Endothelial cell of umbilical vein (primary cell): ENCODE measurements at regions not wholly inside any gene's neighbourhood (a gene's known extent, or its start where the extent isn't known, plus 50 kb on each side); places are given as distances from the start of the nearest gene placed in this dataset.

ENCODE experiments used
- BruUV-seq: library from RNA; stranded (reverse); fragments of 400-500 nt; replicated peaks from 2 replicates; lab custom pipeline; 2021; lab: Mats Ljungman, UMichigan
- CTCF ChIA-PET: fragments of 300-600, 350-600 bp; sonication (Branson Sonifier 250); formaldehyde crosslinking; loops from one replicate; lab custom pipeline; 2021; ENCODE audit warnings: antibody characterized with exemption, inconsistent platforms; lab: Charles Lee
- POLR2A ChIA-PET: fragments of 300-600, 350-600 bp; sonication (Branson Sonifier 250); formaldehyde crosslinking; loops from one replicate; lab custom pipeline; 2021; ENCODE audit warnings: antibody characterized with exemption, inconsistent platforms; lab: Charles Lee
- DNase-seq: peaks from one replicate; pipeline ENCODE4 v3.0.0-alpha.2; 2011; ENCODE audit warnings: low read depth, low spot score
- FAIRE-seq: peaks from 2 replicates; lab custom pipeline; 2011; peaks lifted over from hg19 to GRCh38; lab: Jason Lieb, UNC
- H2AFZ ChIP-seq: 2 replicates; pipeline ENCODE4 v1.6.0; 2012; ENCODE audit warnings: low read depth, low read length, control low read depth, inconsistent platforms
- H3K27ac ChIP-seq: 2 replicates; pipeline ENCODE4 v1.5.1; 2011; ENCODE audit warnings: low read depth, mild to moderate bottlenecking, control low read depth, low read length, moderate library complexity; ENCODE audit not compliant: insufficient read depth
- H3K27me3 ChIP-seq, 2 experiments: 2 replicates each; pipeline versions ENCODE4 v1.6.0 to v1.6.1; 2011; ENCODE audit warnings: low read length in 2 of 2, mixed read lengths in 1 of 2; ENCODE audit not compliant: control insufficient read depth in 2 of 2, insufficient read depth in 2 of 2
- H3K36me3 ChIP-seq, 2 experiments: 2 replicates in 1 of 2; 3 replicates in 1 of 2; pipeline ENCODE4 v1.5.1; 2011; ENCODE audit warnings: low read length in 2 of 2, mild to moderate bottlenecking in 1 of 2, moderate library complexity in 1 of 2; ENCODE audit not compliant: control insufficient read depth in 2 of 2, insufficient read depth in 2 of 2; ENCODE audit errors: extremely low read depth in 1 of 2
- H3K4me1 ChIP-seq: 3 replicates; pipeline ENCODE4 v1.5.1; 2011; ENCODE audit warnings: mild to moderate bottlenecking, low read length; ENCODE audit not compliant: control insufficient read depth, insufficient read depth; ENCODE audit errors: extremely low read depth
- H3K4me2 ChIP-seq: 2 replicates; pipeline ENCODE4 v1.6.1; 2011; ENCODE audit warnings: low read length, control low read depth, mixed read lengths; ENCODE audit not compliant: insufficient read depth
- H3K4me3 ChIP-seq, 3 experiments: fragments of 200-600 bp in 1 of 3; sonication (generic), shearing (Covaris generic) in 1 of 3; replicated peaks in 1 of 3; 2 replicates each; pipeline ENCODE4 v1.5.1; 2011 to 2016; ENCODE audit warnings: control low read depth in 3 of 3, low read length in 3 of 3, mild to moderate bottlenecking in 2 of 3, inconsistent platforms in 1 of 3, low read depth in 1 of 3, moderate library complexity in 1 of 3; ENCODE audit not compliant: insufficient read depth in 1 of 3
- H3K79me2 ChIP-seq: 2 replicates; pipeline ENCODE4 v1.6.0; 2012; ENCODE audit warnings: low read length, inconsistent platforms; ENCODE audit not compliant: control insufficient read depth, insufficient read depth
- H3K9ac ChIP-seq: replicated peaks from 2 replicates; pipeline ENCODE3; 2011; ENCODE audit warnings: low read length, control low read depth; ENCODE audit not compliant: insufficient read depth; ENCODE audit errors: extremely low read depth
- H3K9me1 ChIP-seq: replicated peaks from 3 replicates; pipeline ENCODE4 v1.6.0; 2011; ENCODE audit warnings: mild to moderate bottlenecking, low read length; ENCODE audit not compliant: control insufficient read depth, insufficient read depth; ENCODE audit errors: extremely low read depth
- H3K9me3 ChIP-seq: replicated peaks from 2 replicates; pipeline ENCODE4 v1.5.1; 2012; ENCODE audit warnings: low read length, inconsistent platforms; ENCODE audit not compliant: control insufficient read depth, insufficient read depth
- H4K20me1 ChIP-seq: replicated peaks from 2 replicates; pipeline ENCODE3; 2011; ENCODE audit warnings: mild to moderate bottlenecking, low read length; ENCODE audit not compliant: control insufficient read depth, insufficient read depth; ENCODE audit errors: extremely low read depth
- CTCF ChIP-seq, 2 donors: IDR thresholded peaks; 1 replicate in 1 of 2; 2 replicates in 1 of 2; pipeline ENCODE4 v1.5.1; 2011; ENCODE audit warnings: low read length in 2 of 2, mild to moderate bottlenecking in 2 of 2, moderate library complexity in 2 of 2, control low read depth in 1 of 2, inconsistent platforms in 1 of 2, low read depth in 1 of 2; ENCODE audit not compliant: insufficient read depth in 1 of 2; ENCODE audit errors: extremely low read depth in 1 of 2
- EZH2 ChIP-seq: IDR thresholded peaks from 2 replicates; pipeline ENCODE4 v1.6.1; 2012; ENCODE audit warnings: borderline replicate concordance, low read depth, mild to moderate bottlenecking, moderate library complexity, low read length, inconsistent platforms; ENCODE audit not compliant: severe bottlenecking
- FOS ChIP-seq: IDR thresholded peaks from 2 replicates; pipeline ENCODE4 v1.6.1; 2011; ENCODE audit warnings: mild to moderate bottlenecking, low read length, moderate library complexity, borderline replicate concordance; ENCODE audit not compliant: insufficient read depth
- GATA2 ChIP-seq: IDR thresholded peaks from 2 replicates; pipeline ENCODE4 v1.7.0; 2011; ENCODE audit warnings: low read depth, mild to moderate bottlenecking, moderate library complexity, mixed read lengths, low read length; ENCODE audit not compliant: insufficient read length, insufficient read depth
- JUN ChIP-seq: IDR thresholded peaks from 2 replicates; pipeline ENCODE4 v1.6.1; 2011; ENCODE audit warnings: borderline replicate concordance, low read depth; ENCODE audit not compliant: insufficient read length, insufficient read depth
- MAX ChIP-seq: IDR thresholded peaks from 2 replicates; pipeline ENCODE4 v1.6.1; 2011; ENCODE audit not compliant: insufficient read depth, insufficient read length
- MYC ChIP-seq: IDR thresholded peaks from one replicate; pipeline ENCODE4 v1.6.1; 2011; ENCODE audit warnings: mild to moderate bottlenecking, low read depth, low read length
- POLR2A ChIP-seq: IDR thresholded peaks from 2 replicates; pipeline ENCODE4 v1.6.1; 2012; ENCODE audit warnings: low read depth, mild to moderate bottlenecking, control low read depth, low read length
- POLR2AphosphoS5 ChIP-seq: IDR thresholded peaks from 2 replicates; pipeline ENCODE4 v1.6.1; 2012; ENCODE audit warnings: low read depth, mild to moderate bottlenecking, control low read depth, low read length, moderate library complexity; ENCODE audit not compliant: insufficient read depth
- dilution Hi-C: fragments of 300-500 bp; cut with MboI; formaldehyde crosslinking; loops from one replicate; pipeline ENCODE4 v1.15.0; 2019; ENCODE audit warnings: low sequenced_read_pairs; ENCODE audit not compliant: extremely low pct_ligation_motif_present
- intact Hi-C: fragments of 100-400 bp; cut with micrococcal nuclease; formaldehyde crosslinking; loops from one replicate; pipeline ENCODE4 v1.10.0; 2022

- TF ChIP-seq EZH2 (no peak), MYC (no peak), GATA2 (no peak), CTCF (IDR thresholded peaks at IDR 0.05; ENCODE audit: extremely low read depth in 1 of 2, insufficient read depth in 1 of 2, low read depth in 1 of 2, low read length in 2 of 2) (no peak)
- H3K4me3 ChIP-seq, result no peak overlapping the region
- H3K4me2 ChIP-seq, result no peak overlapping the region
- DNase-seq (no peak), FAIRE-seq (no peak)
- BruUV-seq, result no TSS peak
- no peaks in the 10 kb centered on the region for H3K9me3 ChIP-seq
- no peaks in the 10 kb centered on the region for H3K9me1 ChIP-seq
- no peaks in the 10 kb centered on the region for H3K4me1 ChIP-seq
- H3K27ac ChIP-seq, result no peak overlapping the region
- no peaks in the 10 kb centered on the region for H3K36me3 ChIP-seq
- no peak overlapping the region for H2AFZ ChIP-seq
- H3K79me2 ChIP-seq, result no peaks in the 10 kb centered on the region
- dilution Hi-C loops (no loop called here), intact Hi-C loops (no loop called here)
- POLR2A ChIA-PET, result no interaction called here
- H4K20me1 ChIP-seq, result no peaks in the 10 kb centered on the region
- CTCF ChIA-PET, result interaction anchor here (0.9 kb wide), 1 partner anchor 57 kb away, joined by 3 read pairs; no protein-coding TSS in a partner anchor
- H3K27me3 ChIP-seq, result peaks cover 0 to 1% of the 10 kb centered on the region in 2 experiments
- no peak overlapping the region for H3K9ac ChIP-seq
Measured at GRCh38 chr1:113223040-113223439, 150.0 kb downstream of the LRIG2 start.

- ChIA-PET CTCF (interaction anchor here (0.9 kb wide), 1 partner anchor 56 kb away, joined by 3 read pairs; no protein-coding TSS in a partner anchor), POLR2A (no interaction called here)
- Histone ChIP-seq H2AFZ (no peak overlapping the region), H3K4me3 (no peak overlapping the region), H3K27me3 (peaks cover 0 to 1% of the 10 kb centered on the region in 2 experiments), H3K9ac (no peak overlapping the region), H3K4me2 (no peak overlapping the region), H3K79me2 (no peaks in the 10 kb centered on the region), H3K27ac (no peak overlapping the region), H3K9me3 (no peaks in the 10 kb centered on the region), H3K4me1 (no peaks in the 10 kb centered on the region), H3K9me1 (no peaks in the 10 kb centered on the region), H4K20me1 (no peaks in the 10 kb centered on the region), H3K36me3 (no peaks in the 10 kb centered on the region)
- no peak for FAIRE-seq
- TF ChIP-seq MAX, result no peak
- TF ChIP-seq POLR2A, result no peak
- TF ChIP-seq JUN, result no peak
- TF ChIP-seq GATA2, result no peak
- TF ChIP-seq CTCF (IDR thresholded peaks at IDR 0.05; ENCODE audit: extremely low read depth in 1 of 2, insufficient read depth in 1 of 2, low read depth in 1 of 2, low read length in 2 of 2), result no peak
- TF ChIP-seq MYC, result no peak
- no peak for TF ChIP-seq POLR2AphosphoS5
- no peak for TF ChIP-seq EZH2
- no peak for TF ChIP-seq FOS
- intact Hi-C loops, result no loop called here
- DNase-seq, result no peak
- dilution Hi-C loops, result no loop called here
- no TSS peak for BruUV-seq
Measured at GRCh38 chr1:113223546-113223945, 150.5 kb downstream of the LRIG2 start.
